Ureter (tissue), 1 donor: ENCODE measurements at regions not wholly inside any gene's neighbourhood (a gene's known extent, or its start where the extent isn't known, plus 50 kb on each side); places are given as distances from the start of the nearest gene placed in this dataset.

Experiments used
- DNase-seq: peaks from one replicate; pipeline ENCODE4 v3.0.0-alpha.2; 2020; ENCODE audit warnings: low spot score
- donor health status: DM: yes; HTN: yes; CAD: no.

DNA sequence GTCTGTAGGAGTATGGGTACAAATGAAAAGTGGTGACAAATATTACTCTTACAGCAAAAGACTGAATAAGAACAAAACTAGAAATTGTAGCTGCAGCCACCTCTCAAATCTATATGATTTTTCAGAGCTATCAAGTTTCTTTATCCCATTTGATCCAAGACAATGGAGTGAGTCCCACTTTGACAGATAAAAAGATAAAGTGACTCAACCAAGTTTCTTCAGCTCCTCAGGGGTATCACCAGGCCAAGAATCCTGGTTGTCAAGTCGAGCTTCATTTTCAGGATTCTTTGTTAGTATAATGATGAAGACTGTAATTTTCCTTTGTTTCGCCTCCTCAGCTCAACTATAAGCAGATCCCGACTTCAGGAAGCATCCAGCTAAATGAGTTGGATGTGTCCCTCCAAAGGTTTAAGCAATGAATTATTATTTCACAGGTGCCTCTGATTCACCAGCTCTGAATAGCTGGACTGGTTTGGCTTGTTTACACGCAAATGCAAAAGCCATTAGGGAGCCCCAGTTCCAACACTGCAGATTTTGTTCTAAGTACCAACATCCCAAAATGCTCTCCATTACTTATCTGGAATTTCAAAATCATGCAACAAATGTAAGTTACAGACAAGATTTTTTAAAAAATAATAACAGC is 238.9 kb downstream of the MAFB start:
- no peak for DNase-seq

DNA sequence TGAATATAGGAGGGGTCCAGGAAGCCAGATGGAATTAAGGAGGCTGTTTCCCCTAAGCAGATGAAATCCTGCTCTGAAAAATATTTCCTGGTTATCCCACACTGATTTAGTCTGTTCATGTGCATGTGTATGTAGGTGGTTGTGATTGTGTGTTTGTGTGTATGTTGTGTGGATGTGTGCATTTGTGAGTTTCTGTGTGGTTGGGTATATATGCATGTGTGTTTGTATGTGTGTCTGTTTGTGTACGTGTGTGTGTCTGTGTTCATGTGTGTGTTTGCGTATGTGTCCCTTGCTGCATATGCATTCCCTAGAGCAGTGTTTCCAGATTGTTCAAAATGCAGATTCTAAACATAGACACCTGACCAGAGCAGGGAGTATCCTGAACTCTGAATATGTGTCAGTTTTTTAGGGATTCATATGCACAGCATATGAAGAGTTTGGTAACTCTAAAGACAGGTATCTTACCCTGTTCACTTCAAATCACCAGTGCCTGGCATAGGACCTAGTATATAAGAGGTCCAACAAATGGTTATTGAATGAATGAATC is 239.8 kb downstream of the MAFB start:
- DNase-seq = no peak

DNA sequence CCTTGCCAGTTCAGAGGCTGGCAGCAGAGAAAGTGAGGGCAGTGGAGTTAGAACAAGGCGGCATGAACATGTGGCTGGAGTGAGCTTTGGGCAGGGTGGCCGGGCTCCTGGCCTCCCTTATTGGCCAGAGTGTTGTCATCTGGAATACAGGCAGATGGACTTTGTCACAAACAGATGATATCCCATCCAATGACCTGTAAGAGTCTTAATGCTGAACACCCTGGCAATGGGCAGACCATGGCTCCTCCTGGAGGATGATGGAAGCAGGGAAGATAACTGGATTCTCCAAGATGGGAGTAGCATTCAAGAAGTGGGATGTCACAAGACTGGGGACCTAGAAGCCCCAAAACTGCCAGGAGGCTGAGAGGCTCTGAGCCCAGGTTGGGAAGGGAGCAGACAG is 242.1 kb downstream of the MAFB start:
- no peak for DNase-seq

DNA sequence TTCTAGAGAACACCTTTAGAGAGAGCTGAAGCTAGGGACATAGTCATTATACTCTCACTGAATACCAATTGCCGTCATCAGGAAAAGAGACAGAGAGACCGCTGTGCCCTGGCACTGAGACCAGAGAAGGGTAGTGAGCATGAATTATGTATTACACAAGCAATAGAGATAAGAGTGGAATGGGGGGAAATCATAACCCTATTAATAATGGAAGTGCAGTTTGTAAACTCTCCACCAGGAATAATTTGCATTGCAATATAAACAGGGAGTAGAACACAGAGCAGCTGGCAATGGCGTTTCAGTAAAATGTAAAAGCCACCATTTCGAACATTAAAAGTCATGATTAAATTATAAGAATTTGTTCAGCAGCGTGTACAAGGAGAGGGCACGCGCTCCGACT is 244.5 kb downstream of the MAFB start:
- no peak for DNase-seq

DNA sequence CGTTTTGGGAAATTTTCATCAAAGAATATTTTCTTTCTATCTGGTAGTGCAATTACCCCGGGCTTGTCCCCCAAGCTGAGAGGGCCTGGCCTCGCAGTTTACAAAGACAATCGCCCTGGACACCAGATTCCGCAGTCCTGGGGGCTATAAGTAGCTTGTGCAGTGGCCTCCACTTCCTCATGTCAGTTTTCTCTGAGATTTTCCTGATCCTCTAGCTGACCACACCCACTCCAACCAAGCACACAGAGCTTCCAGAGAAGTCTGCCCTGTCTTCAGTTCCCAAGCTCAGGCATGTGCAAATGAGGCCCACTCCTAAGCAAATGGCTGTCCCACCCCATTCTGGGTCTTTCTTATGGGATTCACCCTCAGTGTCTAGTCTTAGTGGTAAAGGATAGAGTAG is 245.3 kb downstream of the MAFB start:
- DNase-seq = no peak

DNA sequence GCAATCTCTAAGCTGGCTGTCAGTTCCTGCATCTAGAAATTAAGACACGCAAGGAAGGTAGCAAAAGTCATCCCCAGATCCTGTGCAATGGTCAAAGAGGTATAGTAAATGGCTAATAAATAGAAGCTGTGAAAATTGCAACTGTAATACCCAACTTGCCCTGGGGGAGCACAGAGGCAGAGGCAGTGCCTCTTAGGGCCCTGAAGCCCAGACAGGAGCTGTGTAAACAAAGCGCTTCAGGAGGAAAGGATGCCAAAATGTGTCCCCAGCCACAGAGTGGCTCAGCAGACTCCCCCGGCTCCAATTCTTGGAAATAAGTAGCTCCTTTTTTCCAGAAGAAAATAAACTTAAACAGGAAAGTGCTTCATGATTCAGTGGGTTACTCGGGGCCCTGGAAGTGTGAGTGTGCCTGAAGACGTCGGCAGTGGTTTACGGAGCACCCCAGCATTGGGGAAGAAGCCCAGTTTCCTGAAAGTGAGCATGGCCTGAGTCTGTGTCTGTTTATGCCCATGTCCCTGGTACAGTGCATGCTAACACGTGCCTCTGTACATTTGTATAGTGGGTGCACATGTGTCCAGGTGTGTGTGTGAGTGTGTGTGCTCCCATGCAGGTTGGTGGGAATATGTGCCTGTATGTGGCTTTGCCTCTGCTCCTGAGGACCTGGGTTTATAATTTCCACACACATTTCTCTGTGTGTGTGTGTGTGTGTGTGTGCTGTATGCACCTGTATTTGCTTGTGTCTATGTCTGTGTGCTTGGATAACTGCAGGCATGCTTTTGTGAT is 246.7 kb downstream of the MAFB start:
- DNase-seq = no peak

DNA sequence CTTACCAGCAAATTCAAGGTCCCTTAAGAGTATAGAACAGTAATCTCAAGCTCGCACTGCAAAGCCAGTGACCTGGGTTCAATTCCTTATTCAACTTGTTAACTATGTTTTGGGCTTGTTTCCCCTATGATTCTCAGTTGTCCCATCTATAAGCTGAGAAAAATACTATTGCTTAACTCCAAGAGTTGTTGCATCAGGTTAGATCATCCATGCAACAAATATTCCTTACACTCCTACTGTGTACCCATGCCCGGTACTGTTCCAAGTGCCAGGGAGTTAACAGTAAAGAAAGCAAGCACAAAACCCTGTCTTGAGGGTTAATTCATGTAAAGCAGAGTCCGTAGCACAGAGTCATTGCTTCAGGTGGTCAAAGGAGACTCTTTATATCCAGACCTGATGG is 247.3 kb downstream of the MAFB start:
- DNase-seq = no peak

DNA sequence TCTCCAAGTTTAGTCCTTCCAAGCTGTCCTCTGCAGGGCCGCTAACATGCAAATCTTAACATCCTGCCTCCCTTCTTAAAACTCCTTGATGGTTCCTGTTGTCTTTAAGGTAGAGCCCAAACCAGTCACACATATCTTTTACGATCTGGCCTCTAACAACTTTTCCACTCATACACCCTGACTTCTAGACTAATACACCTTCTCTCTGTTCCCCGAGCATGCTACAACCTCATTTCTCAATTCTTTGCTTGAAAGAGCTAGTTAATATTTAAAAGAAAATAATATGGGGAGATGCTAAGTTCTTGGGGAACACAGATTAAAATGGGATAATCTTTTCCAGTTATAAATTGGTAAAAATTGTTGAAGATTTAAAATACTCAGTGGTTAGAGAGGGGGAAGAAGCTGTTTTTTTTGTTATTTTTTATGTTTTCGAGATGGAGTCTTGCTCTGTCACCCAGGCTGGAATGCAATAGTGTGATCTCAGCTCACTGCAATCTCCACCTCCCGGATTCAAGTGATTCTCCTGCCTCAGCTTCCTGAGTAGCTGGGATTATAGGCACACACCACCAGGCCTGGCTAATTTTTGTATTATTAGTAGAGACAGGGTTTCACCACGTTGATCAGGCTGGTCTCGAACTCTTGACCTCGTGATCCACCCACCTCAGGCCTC is 250.7 kb downstream of the MAFB start:
- no peak for DNase-seq

DNA sequence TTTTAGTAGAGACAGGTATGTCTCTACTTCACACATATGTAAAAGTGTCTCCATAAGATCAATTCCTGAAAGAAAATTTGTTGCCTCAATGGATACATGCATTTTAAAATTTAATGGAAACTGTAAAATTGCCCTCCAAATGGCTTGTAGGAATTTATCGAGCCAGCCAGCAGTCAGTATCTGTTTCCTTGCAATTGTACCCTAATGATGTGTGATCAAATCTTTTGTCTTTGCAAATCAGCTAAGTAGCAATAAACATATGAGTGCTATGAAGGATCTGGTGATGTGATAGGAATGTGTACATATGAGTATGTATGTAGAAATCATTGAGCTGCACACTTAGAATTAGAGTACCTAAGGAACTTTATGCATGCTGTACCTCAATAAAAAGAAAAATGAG is 253.0 kb downstream of the MAFB start:
- no peak for DNase-seq

DNA sequence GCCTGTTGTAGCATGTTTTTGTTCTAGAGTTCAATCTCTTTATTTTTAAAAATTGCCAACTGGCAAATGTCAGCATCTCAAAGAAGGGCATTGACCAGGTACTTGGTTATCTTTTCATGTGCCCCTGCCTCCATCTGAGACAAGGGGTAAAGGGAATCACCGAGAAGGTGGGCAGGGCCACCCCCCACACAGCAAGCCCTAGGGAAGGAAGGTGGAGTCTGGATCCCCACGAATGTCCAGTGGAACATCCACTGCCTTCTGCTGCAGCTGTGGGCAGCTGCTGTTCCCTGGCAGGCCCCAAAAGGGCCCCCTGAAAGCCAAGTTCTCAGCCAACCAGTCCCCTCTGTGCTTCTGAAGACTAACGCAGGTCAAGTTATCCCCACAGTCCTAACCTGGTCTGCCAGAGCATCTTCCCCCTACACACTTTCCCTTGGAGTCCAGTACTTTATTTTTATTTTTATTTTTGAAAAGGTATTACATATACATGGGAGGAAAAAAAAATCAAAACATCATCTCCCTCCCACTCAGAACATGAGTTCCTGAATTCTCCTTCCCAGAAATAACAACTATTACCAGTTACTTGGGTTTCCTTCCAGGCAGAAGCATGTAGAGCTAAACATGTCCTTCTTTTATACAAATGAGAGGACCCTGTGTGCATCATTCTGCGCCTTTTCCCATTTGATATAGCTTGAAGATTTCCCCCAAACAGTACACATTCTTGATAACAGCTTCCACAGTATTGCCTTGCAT is 253.7 kb downstream of the MAFB start:
- no peak for DNase-seq

DNA sequence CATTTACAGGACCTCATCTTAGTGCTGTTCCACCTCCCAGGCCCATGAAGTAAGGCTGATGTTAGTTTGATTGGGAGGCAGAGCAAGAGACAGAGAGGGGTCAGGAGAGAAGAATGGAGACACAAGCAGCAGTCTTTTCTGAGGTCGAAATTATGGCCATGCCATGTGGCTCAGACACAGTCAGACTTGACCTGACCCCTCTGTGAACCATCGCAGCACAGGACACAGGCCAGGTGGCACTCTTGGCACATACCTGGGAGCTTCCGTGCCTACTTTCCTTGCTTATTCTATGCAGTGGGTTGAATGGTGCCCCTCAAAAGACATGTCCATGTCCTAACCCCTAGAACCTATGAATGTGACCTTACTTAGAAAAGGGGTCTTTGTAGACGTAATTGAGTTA is 254.9 kb downstream of the MAFB start:
- DNase-seq = no peak

DNA sequence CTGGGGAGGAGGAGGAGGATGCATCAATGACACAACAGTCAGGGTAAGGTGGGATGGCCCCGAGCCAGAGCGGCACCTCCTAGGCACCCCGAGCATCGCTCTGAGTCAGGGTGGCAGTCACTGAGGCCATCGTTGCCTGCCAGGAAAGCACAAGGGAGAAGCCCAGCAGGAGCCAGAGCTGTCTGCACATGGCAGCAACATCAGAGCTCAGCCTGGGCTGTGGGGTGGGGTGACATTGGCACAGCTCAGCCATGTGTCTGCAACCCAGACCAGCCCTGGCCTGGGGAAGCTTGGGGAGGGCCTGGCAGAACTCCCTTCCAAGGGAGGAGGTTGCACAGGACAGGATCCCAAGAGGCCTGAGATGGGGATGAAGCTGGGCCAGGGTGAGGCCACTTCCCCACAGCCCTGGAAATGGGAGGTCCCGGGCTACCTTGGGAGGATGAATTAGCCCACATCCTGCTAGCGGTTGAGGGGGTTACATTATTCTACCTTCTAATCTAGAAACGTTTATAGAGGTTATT is 255.6 kb downstream of the MAFB start:
- no peak for DNase-seq

DNA sequence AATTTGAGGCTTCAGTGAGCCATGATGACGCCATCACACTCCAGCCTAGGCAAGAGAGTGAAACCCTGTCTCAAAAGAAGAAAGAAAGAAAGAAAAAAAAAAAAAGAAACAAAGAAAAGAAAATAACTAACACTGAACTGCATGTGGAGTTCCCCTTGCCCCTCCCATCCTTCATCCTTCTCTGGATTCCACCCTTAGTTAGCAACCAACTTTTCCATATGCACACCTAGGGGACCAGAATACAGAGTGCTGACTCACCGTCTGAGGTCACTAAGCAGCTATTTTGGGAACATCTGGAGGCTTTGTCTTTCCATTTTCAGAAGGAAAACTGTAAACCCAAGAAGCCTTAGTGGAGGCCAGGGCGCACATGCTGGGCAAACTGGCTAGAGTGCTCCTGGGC is 257.4 kb downstream of the MAFB start:
- no peak for DNase-seq

DNA sequence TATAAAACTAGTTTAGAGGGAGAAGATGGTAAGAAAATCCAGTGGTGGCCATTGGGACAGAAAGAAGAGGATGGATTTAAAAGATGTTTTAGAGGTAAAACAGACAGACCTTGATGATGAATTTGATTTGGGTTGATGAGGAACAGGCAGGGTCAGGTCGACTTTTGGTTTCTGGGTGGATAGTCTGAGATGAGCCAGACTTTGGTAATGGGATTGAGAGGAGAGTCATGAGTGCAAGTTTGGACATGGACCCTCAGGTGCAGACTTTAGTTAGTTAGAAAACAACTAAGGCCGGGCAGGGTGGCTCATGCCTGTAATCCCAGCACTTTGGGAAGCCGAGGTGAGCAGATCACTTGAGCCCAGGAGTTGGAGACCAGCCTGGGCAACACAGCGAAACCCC is 257.9 kb downstream of the MAFB start:
- no peak for DNase-seq

DNA sequence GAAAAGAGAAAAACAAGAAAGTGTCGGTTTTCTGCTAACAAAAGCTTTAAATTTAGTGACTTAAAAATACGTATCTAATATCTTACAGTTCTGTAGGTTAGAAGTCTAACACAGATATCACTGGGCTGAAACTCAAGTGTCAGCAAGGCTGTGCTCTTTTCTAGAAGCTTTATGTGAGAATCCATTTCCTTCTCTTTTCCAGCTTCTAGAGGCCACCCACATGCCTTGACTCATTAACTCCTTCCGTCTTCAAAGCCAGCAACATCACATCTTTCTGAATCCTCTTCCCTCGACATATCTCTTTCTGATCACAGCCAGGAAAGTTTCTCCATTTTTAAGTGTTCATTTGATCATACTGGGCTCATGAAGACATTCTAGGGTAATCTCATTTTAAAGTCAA is 262.0 kb downstream of the MAFB start:
- DNase-seq = no peak

DNA sequence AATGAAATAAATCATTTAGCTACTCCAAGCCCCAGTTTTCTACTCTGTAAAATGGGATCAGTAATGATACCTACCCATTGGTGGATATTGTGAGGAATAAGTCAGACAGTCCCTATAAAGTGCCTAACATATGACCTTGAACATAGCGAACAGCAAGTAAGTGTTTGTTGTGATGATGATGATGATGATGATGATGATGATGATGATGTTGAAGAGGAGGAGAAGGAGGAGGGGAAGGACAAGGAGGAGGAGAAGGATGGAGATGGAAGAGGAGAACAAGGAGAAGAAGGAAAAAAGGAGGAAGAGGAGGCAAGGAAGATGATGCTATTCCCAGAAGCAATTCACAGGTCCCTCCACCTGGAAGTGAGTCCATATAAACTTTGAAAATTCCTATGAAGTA is 264.3 kb downstream of the MAFB start:
- DNase-seq = no peak

DNA sequence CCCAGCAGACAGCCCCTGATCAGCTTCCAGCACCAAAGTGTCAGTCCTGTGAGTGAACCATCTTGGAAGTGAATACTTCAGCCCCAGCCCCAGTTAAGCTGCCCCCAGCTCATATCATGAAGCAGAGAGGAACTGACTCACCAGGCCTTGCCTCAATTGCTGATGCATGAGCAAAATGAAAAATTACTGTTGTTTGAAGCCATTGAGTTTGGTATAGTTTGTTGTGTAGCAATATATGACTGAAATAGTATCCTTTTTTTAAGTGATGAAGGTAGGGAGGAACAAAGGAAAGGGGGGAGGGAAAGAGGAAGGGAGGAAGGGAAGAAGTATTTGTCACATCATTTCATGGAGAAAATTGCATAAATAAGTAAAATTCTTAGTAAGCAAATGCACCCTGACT is 266.4 kb downstream of the MAFB start:
- DNase-seq = no peak

DNA sequence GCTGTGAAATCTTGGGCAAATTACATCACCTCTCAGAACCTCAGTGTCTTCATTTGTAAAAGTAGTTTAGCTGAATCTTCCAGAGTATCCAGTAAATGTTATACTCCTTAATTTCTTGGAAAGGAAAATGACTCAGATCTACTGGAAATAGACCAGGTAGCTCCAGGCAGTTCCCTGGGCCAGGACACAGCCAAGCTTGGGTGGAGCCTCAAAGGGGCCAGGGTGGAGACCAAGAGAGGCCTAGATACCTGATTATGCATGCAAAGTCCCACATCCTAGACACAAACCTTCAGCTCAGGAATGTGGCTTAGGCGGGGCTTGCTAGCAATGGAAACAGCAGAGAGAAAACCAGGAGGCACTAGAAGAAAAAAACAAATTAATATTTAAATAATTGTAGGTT is 272.8 kb downstream of the MAFB start:
- DNase-seq = no peak

DNA sequence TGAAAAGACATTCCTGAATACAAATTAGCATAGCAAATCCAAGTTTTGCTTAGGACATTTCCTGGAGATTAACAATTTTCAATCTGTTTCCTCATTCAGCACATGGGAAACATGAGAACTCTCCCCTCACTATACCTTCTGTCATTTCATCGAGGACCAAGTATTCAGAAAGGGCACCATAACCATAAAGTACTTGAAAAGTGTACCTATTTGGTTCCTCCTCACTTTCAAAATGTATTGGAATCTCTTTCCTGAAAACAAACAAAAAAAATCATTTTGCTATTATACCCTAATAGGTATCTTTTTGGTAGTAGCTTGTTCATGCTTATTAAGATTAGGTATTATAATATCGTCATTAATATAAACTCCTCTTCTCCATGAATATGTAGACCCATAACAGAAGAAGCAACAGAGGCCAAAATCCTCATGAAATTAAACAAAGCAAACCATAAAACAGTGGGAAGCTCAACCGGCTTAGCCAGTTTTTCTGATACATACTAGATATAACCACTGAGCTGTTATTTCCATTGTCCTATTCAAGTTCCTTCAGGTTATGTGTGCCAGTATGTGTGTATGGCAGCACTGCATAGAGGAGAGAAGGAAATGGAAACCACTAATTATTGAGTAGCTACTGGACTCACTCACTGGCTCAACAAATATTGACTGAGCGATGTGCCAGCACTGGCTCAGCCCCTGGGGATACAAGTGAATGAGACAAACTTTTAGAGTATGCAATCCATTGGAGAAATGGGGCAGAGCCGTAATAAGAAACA is 274.0 kb downstream of the MAFB start:
- DNase-seq = peak; percentile 58

DNA sequence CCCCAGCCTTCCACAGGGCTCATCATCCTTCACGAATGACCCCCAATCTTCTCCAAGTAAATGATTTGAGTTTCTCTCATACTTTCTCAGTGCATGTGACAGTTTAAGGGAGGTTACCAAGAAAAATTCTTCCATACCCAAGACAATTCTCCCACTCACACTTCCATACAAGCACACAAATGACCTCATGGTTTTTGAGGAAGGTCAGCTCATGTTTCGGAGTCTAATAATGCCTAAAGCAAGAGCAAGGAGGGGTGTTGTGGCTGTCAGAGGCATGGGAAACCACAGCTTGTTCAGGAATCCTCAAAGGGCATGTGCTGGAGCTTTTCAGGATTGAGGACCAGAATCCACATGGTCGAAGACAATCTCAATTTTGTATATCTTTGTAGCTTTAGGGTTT is 279.0 kb downstream of the MAFB start:
- DNase-seq = no peak

DNA sequence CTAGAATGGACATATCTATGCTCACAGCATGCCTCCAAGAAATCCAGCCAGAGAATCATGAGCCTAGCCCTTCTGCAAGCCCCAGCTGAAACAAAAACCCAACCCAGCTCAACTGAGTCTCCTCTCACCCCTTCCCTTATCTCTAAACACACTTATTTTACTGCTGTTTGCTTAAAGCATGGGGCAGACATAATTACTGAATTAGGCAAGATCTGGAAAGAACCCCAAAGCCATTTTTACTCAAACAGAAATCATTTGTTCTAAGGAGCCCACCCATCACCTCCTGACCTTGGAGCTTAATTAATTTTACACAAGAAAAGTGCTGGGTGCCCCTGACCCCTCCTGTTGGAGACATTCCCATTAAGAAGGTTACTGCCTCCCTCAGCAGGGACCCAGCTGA is 291.6 kb downstream of the MAFB start:
- DNase-seq = no peak
